Mesendoderm (in vitro differentiated cells): ENCODE measurements at regions not wholly inside any gene's neighbourhood (a gene's known extent, or its start where the extent isn't known, plus 50 kb on each side); places are given as distances from the start of the nearest gene placed in this dataset.

Experiments
- DNase-seq: peaks from one replicate; pipeline ENCODE4 v3.0.0; 2013
- H2AK5ac ChIP-seq: 2 replicates; pipeline ENCODE4 v1.6.1; 2013; ENCODE audit warnings: low read length, inconsistent platforms
- H2BK120ac ChIP-seq: 2 replicates; pipeline ENCODE4 v1.6.1; 2013; ENCODE audit warnings: low read depth, mild to moderate bottlenecking, low read length, moderate library complexity, mixed read lengths
- H2BK15ac ChIP-seq: replicated peaks from 2 replicates; pipeline ENCODE4 v1.6.1; 2013; ENCODE audit warnings: low read depth, mild to moderate bottlenecking, moderate library complexity
- H2BK5ac ChIP-seq: 2 replicates; pipeline ENCODE4 v1.6.1; 2013; ENCODE audit warnings: low read length, inconsistent platforms
- H3K18ac ChIP-seq: 2 replicates; pipeline ENCODE4 v1.6.1; 2013; ENCODE audit warnings: mild to moderate bottlenecking, low read length, mixed read lengths
- H3K23ac ChIP-seq: one replicate; pipeline ENCODE4 v1.6.1; 2013; ENCODE audit warnings: low read length
- H3K27ac ChIP-seq: 2 replicates; pipeline ENCODE4 v1.5.1; 2013; ENCODE audit warnings: low read depth, mild to moderate bottlenecking, inconsistent platforms, low read length, moderate library complexity
- H3K27me3 ChIP-seq: 2 replicates; pipeline ENCODE4 v1.6.1; 2013; ENCODE audit warnings: low read length, control low read depth, mild to moderate bottlenecking, inconsistent platforms; ENCODE audit not compliant: insufficient read depth, poor library complexity
- H3K36me3 ChIP-seq: 2 replicates; pipeline ENCODE4 v1.6.1; 2013; ENCODE audit warnings: low read length, inconsistent platforms; ENCODE audit not compliant: control insufficient read depth, insufficient read depth
- H3K4ac ChIP-seq: one replicate; pipeline ENCODE4 v1.6.1; 2013; ENCODE audit warnings: low read depth, mild to moderate bottlenecking, low read length, moderate library complexity
- H3K4me1 ChIP-seq: 2 replicates; pipeline ENCODE4 v1.6.1; 2013; ENCODE audit warnings: low read depth, low read length, inconsistent platforms; ENCODE audit not compliant: control insufficient read depth
- H3K4me2 ChIP-seq: 2 replicates; pipeline ENCODE4 v1.6.1; 2013; ENCODE audit warnings: low read length
- H3K4me3 ChIP-seq: 2 replicates; pipeline ENCODE4 v1.5.1; 2013; ENCODE audit warnings: mild to moderate bottlenecking, low read length
- H3K56ac ChIP-seq: one replicate; pipeline ENCODE4 v1.6.1; 2013; ENCODE audit warnings: low read length
- H3K79me1 ChIP-seq: 2 replicates; pipeline ENCODE4 v1.6.1; 2013; ENCODE audit warnings: low read length, inconsistent platforms
- H3K79me2 ChIP-seq: 2 replicates; pipeline ENCODE4 v1.6.1; 2013; ENCODE audit warnings: mild to moderate bottlenecking, low read length; ENCODE audit not compliant: control insufficient read depth, insufficient read depth
- H3K9ac ChIP-seq: 2 replicates; pipeline ENCODE4 v1.6.1; 2013; ENCODE audit warnings: low read length, inconsistent platforms
- H4K5ac ChIP-seq: one replicate; pipeline ENCODE4 v1.6.1; 2013; ENCODE audit warnings: low read length
- H4K8ac ChIP-seq: one replicate; pipeline ENCODE4 v1.6.1; 2013; ENCODE audit warnings: low read depth, mild to moderate bottlenecking, control low read depth, low read length, moderate library complexity
- WGBS: extraction: QIAGEN DNeasy Blood & Tissue Kit; methylation state at CpG from one replicate; pipeline ENCODE4 v1.1.7; 2013; ENCODE audit warnings: low lambda C conversion rate, missing lambda C conversion rate; ENCODE audit not compliant: insufficient coverage; ENCODE audit errors: extremely low coverage; 5-methylcytosine and 5-hydroxymethylcytosine counted together

DNA sequence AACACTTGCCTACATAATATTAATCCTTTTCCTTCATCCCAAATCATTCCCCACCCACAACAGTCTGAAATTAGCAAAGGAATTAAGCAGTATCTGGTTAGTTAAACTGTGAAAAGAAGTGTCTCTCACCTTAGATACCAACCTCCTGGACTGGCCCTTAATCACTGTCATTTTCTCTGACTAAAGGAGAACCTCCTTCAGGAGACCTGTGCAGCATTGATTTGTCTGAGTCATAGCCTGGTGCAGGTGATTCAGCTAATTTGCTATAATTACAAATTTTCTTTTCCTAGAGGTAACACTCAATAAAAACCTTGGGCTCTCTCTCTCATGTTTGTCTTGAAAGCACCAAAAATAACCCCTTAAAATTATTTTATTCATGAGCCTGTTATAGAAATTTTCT lies 279.8 kb upstream of the SEMA6D start:
- Histone ChIP-seq H2BK15ac (no peak overlapping the region), H3K56ac (no peak overlapping the region), H3K4ac (no peak overlapping the region), H3K4me1 (no peaks in the 10 kb centered on the region), H3K27ac (no peak overlapping the region), H3K27me3 (no peaks in the 10 kb centered on the region), H4K5ac (no peak overlapping the region), H3K79me2 (no peaks in the 10 kb centered on the region), H3K4me2 (no peak overlapping the region), H4K8ac (no peak overlapping the region), H3K79me1 (no peaks in the 10 kb centered on the region), H2BK5ac (no peak overlapping the region), H2BK120ac (no peak overlapping the region), H3K9ac (no peak overlapping the region), H2AK5ac (no peak overlapping the region), H3K23ac (no peak overlapping the region), H3K36me3 (no peaks in the 10 kb centered on the region), H3K18ac (no peak overlapping the region), H3K4me3 (no peak overlapping the region)
- peak; percentile 45 for DNase-seq

DNA sequence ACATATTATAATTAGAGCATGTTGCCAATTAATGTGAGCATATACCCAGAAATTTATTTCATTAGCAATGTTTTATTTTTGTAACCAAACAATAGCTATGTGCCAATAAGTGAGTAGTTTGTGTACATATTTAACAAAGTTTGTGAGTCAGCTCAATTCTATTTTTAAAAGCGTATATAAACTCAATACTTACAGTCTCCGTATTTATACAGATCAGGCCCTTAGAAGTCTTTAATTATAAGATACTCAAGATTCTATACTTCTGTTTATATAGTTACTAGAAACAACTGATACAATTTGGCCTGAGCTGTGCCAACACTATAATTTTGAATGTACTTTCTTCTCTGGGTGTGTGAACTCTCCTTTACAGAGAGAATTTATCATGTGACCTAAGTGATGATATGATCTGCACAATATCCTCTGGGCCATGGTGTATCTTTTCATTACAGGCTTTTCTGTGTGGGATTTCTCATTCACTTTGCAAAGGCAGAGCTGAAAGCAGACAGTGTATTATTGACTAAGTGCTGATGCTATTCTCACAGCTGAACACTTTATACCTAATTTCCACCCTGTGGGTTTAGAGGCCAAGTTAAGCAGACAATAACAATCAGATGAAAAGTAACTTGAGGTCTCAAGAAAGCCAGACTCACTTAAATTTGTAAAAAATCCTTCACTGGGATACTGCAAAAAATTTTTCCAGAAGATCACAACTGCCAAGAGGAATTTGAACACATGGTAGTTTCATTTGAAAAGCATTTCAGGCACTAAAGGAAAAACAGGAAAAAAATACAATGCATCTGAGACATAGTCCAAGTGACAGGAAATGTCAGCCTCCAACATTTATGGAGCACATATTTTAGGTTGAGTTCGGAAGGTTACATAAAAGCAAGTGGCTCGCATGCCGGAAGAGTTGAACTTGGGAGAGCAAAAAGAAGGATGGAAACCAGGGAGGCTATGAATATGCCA lies 277.9 kb upstream of the SEMA6D start:
- no peaks in the 10 kb centered on the region for H3K79me1 ChIP-seq
- no peak overlapping the region for H3K4ac ChIP-seq
- no peak for DNase-seq
- no peaks in the 10 kb centered on the region for H3K27me3 ChIP-seq
- no peak overlapping the region for H2BK5ac ChIP-seq
- H3K4me3 ChIP-seq, result no peak overlapping the region
- H3K18ac ChIP-seq, result no peak overlapping the region
- no peaks in the 10 kb centered on the region for H3K4me1 ChIP-seq
- no peak overlapping the region for H2AK5ac ChIP-seq
- H3K9ac ChIP-seq, result no peak overlapping the region
- H4K8ac ChIP-seq, result peak overlapping the region; percentile 39
- no peak overlapping the region for H3K23ac ChIP-seq
- H3K36me3 ChIP-seq, result no peaks in the 10 kb centered on the region
- H2BK120ac ChIP-seq, result no peak overlapping the region
- H3K27ac ChIP-seq, result no peak overlapping the region
- no peak overlapping the region for H3K4me2 ChIP-seq
- H3K56ac ChIP-seq, result no peak overlapping the region
- WGBS, result no CpG with 5 or more reads among the region's 5 CpGs
- no peak overlapping the region for H4K5ac ChIP-seq
- no peaks in the 10 kb centered on the region for H3K79me2 ChIP-seq
- H2BK15ac ChIP-seq, result no peak overlapping the region

DNA sequence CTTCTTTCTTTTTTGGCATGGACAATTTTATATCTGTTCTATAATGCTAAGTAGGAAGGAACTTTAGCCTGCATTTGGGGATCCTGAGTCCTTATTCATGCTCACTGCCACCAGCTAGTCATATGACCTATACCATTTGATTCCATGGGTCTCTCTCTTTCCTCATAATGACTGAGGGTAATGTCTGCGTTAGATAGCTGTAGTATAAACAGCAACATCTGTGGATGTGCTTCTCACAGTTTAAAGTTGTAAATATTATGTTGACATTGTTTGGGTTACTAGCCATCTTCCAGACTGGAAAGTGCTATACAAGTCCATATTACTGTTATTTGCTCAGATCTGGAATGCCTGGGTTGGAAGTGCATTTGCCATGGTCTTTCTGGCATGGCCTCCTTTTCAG lies 274.9 kb upstream of the SEMA6D start:
- Histone ChIP-seq H3K18ac (no peak overlapping the region), H3K9ac (no peak overlapping the region)
- no CpG with 5 or more reads among the region's 1 CpG for WGBS

DNA sequence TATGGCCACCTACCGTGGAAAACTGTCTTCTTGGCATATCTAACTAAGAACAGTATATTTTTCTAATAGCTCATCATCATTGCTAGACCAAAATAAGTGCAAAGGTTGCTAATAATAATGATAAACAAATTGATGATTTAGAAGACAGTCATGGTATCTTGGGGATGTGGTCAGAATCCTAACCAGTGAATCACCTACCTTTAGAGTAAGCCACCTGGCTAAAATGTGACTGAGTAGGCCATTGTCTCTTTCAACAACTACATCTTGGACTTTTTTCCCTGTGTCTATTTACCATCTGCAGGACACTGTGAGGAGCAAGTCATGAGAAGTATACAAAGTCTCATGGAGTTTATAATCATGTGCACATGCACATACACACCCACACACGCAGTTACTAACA lies 273.5 kb upstream of the SEMA6D start:
- H3K56ac ChIP-seq, result no peak overlapping the region
- WGBS, result no CpG with 5 or more reads among the region's 2 CpGs
- H3K9ac ChIP-seq, result no peak overlapping the region
- H3K27me3 ChIP-seq, result no peaks in the 10 kb centered on the region
- no peak overlapping the region for H2BK120ac ChIP-seq
- no peak overlapping the region for H4K8ac ChIP-seq
- H3K4ac ChIP-seq, result no peak overlapping the region
- H2BK15ac ChIP-seq, result no peak overlapping the region
- no peak overlapping the region for H2BK5ac ChIP-seq
- H3K4me1 ChIP-seq, result no peaks in the 10 kb centered on the region
- no peak overlapping the region for H3K27ac ChIP-seq
- no peaks in the 10 kb centered on the region for H3K79me2 ChIP-seq
- no peak overlapping the region for H4K5ac ChIP-seq
- DNase-seq, result no peak
- H3K23ac ChIP-seq, result no peak overlapping the region
- H2AK5ac ChIP-seq, result no peak overlapping the region
- H3K36me3 ChIP-seq, result no peaks in the 10 kb centered on the region
- no peak overlapping the region for H3K4me3 ChIP-seq
- no peaks in the 10 kb centered on the region for H3K79me1 ChIP-seq
- H3K4me2 ChIP-seq, result no peak overlapping the region
- no peak overlapping the region for H3K18ac ChIP-seq

More for the DNA sequence above, 274.9 kb upstream of the SEMA6D start:
- Histone ChIP-seq H4K5ac (no peak overlapping the region), H3K4me1 (no peaks in the 10 kb centered on the region), H3K4me3 (no peak overlapping the region), H3K23ac (no peak overlapping the region), H3K36me3 (no peaks in the 10 kb centered on the region), H3K4me2 (no peak overlapping the region), H3K27ac (no peak overlapping the region), H2AK5ac (no peak overlapping the region), H3K27me3 (no peaks in the 10 kb centered on the region), H4K8ac (no peak overlapping the region), H3K4ac (no peak overlapping the region), H2BK15ac (no peak overlapping the region), H3K56ac (no peak overlapping the region), H3K79me1 (no peaks in the 10 kb centered on the region), H2BK120ac (no peak overlapping the region), H2BK5ac (no peak overlapping the region), H3K79me2 (no peaks in the 10 kb centered on the region)
- DNase-seq, result no peak

DNA sequence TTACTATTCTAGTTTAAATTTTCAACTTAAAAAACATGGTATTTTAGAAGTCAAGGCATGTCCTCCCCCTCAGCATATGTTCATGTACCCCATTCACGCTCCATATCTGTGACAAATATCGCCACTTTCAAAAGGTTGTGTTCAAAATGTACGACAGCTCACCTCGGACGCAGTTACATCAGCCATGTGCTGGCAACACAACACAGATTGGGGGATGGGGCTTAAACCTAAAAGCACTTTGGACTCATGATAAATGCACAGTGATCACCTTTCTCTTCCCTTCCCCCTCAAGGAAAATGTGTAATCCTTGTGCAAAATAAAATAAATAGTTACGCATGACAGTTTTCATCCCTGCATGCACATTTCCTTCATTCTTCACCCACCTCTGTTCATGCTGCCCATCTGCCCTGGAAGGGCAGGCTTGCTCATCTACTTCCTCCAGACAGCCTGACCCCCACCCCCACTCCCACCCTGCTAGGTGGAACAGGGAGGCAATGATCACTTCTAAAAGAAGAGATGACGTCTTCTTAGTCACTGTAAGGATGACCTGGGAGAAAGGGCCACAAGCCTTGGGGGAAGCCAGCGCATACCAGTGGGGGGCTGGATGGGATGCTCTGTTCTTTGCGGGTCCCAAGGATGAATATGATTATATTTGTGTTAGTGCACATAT lies 271.4 kb upstream of the SEMA6D start:
- Histone ChIP-seq H3K36me3 (no peaks in the 10 kb centered on the region), H3K56ac (no peak overlapping the region), H3K27ac (no peak overlapping the region), H3K27me3 (no peaks in the 10 kb centered on the region), H3K18ac (no peak overlapping the region), H3K9ac (no peak overlapping the region), H3K4me2 (no peak overlapping the region), H2BK120ac (no peak overlapping the region), H4K8ac (no peak overlapping the region), H3K79me2 (no peaks in the 10 kb centered on the region), H4K5ac (no peak overlapping the region), H3K23ac (no peak overlapping the region), H3K4me1 (no peaks in the 10 kb centered on the region), H3K4ac (no peak overlapping the region), H3K4me3 (no peak overlapping the region), H2AK5ac (no peak overlapping the region), H2BK5ac (no peak overlapping the region), H2BK15ac (no peak overlapping the region), H3K79me1 (no peaks in the 10 kb centered on the region)
- DNase-seq, result no peak
- no CpG with 5 or more reads among the region's 9 CpGs for WGBS
